Astrocyte (in vitro differentiated cells and primary cell): ENCODE measurements at regions not wholly inside any gene's neighbourhood (a gene's known extent, or its start where the extent isn't known, plus 50 kb on each side); places are given as distances from the start of the nearest gene placed in this dataset.

Experiments used
- CTCF ChIP-seq: IDR thresholded peaks from 2 replicates; pipeline ENCODE4 v1.5.1; 2011; ENCODE audit warnings: low read depth, mild to moderate bottlenecking, inconsistent platforms, low read length, moderate library complexity; ENCODE audit not compliant: insufficient read depth
- EZH2 ChIP-seq: IDR thresholded peaks from 2 replicates; pipeline ENCODE4 v1.6.1; 2012; ENCODE audit warnings: mild to moderate bottlenecking, low read length, inconsistent platforms; ENCODE audit not compliant: insufficient read depth

DNA sequence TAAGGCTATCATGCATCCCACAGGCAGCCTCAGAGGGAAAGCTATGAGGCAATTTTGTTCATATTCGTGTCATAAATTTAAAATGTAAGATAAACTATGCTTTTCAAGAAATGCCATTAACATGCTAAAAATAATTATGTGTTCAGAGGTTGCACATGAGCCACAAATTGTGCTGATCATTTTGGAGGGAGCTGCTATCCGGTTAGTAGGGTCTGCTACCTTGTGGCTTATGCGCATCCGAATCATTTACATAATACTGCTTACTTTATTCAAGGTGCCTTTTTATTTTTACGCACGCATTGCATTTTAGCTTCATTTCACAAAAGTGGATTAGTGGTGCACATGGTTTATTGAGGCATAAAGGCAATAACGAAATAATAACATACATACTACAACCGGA is 76.4 kb upstream of the WWC2 start:
- no peak for TF ChIP-seq CTCF
- TF ChIP-seq EZH2, result no peak
